ENCODE measurements at regions not wholly inside any gene's neighbourhood (a gene's known extent, or its start where the extent isn't known, plus 50 kb on each side); places are given as distances from the start of the nearest gene placed in this dataset.

DNA sequence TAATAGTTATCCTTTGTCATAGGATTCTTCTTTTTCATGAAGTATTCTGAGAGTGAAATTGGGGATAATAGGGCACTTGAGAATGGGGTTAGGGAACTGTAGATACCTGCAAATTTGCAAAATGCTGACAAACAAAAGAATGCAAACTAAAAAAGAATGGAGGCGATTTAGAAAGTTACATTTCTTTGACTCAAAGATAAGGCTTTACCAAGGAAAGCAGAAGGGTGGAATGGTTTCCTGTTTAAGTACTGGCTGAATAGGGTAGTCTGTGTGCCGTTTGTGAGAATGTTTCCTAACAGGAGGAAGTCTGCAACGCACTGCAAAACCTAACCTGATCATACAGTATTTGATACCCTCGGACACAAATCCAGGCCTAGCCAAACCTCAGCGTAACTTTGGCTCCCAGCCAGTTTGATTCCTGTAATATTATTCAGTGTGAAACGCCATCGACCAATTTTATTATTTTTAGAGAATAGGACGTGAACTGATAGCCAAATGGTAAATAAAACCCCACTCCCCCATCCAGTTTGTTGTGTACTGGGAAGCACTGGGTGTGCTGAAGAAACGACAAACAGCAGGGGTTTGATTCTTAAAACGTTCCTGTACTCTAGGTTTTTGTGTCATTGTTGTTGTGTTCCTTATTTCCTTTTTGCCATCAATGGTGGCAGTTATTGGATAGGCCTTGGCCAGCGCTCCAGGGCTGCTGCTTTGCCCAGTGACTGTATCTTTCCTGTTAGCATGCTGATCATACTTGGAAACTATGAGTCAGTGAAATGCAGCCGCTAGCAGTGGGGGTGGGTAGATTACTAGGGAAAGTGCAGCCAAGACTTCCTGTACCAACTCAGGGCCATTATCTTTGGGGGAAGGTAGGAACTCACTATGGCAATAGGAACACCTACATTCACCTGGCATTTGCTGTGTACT lies 148.0 kb upstream of the TBL1XR1 start (continued):
- TF ChIP-seq, protein P1, sequence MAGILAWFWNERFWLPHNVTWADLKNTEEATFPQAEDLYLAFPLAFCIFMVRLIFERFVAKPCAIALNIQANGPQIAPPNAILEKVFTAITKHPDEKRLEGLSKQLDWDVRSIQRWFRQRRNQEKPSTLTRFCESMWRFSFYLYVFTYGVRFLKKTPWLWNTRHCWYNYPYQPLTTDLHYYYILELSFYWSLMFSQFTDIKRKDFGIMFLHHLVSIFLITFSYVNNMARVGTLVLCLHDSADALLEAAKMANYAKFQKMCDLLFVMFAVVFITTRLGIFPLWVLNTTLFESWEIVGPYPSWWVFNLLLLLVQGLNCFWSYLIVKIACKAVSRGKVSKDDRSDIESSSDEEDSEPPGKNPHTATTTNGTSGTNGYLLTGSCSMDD (CRISPR knock-in tag; IDR thresholded peaks at IDR 0.05) = no peak

DNA sequence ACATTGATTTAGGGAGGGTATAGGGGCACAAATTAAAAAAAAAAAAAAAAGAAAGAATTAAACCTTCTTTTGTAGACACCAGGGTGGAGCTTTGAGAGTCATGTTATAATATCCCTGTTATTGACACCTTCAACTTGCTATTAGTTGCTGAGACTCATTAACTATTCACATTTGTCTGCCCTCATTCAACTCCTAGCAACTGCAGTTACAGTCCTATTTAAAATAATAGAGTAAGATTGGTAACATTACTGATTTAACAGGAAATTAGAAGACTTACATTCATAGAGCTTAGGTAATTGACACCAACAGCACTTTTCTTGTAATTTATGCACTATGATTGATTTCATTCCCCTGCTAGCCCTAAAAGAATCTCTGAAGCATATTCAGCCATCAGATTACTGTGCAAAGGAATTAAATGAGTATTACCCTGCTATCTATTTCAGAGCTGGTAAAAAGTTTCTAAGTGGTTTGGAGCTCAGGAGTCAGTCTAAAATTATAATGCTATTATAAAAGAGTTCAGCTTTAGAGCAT lies 148.8 kb upstream of the TBL1XR1 start:
- H3K27ac ChIP-seq (ENCODE audit: extremely low read length, insufficient read depth, low read length) = peak overlapping the region; percentile 33
- in situ Hi-C loops (cut with HindIII; ENCODE audit: extremely low pct_ligation_motif_present, low pct_unique_long_range_greater_than_20kb) = no loop called here
- no peaks in the 10 kb centered on the region for H3K79me2 ChIP-seq (ENCODE audit: insufficient read depth, low read length)
- peak overlapping the region; percentile 25; the same call in 1 of the 2 replicates for H3K4me2 ChIP-seq (ENCODE audit: low read depth, low read length)
- no peaks in the 10 kb centered on the region for H3K36me3 ChIP-seq (replicated peaks in 1 of 2; ENCODE audit: control insufficient read depth in 1 of 2, insufficient read depth in 2 of 2, low read length in 2 of 2)
- H3K9ac ChIP-seq (ENCODE audit: insufficient read depth, low read depth, low read length) = no peak overlapping the region
- intact Hi-C loops (cut with micrococcal nuclease; ENCODE audit: unreplicated experiment) = loop anchor here (1.0 kb wide), 1 partner anchor 13 kb away; no protein-coding TSS in a partner anchor
- FAIRE-seq (no peak), DNase-seq (ENCODE audit: low spot score) (no peak), ATAC-seq (no peak)
- CTCF ChIA-PET (ENCODE audit: low intra/inter-chr PET ratio, low total read pairs) = no interaction called here
- no peaks in the 10 kb centered on the region for H3K27me3 ChIP-seq (ENCODE audit: control insufficient read depth in 1 of 2, insufficient read depth in 2 of 2, low read length in 2 of 2)
- no peak overlapping the region for H2AFZ ChIP-seq (ENCODE audit: low read length)
- BruUV-seq (replicated peaks) = no TSS peak
- POLR2A ChIA-PET = interaction anchor here (1.2 kb wide), 1 partner anchor 13 kb away, joined by 14 read pairs; no protein-coding TSS in a partner anchor
- no peaks in the 10 kb centered on the region for H3K9me3 ChIP-seq (ENCODE audit: low read length)
- TF ChIP-seq RFX3 (CRISPR knock-in tag; IDR thresholded peaks at IDR 0.05) = no peak
- TF ChIP-seq, protein P2, sequence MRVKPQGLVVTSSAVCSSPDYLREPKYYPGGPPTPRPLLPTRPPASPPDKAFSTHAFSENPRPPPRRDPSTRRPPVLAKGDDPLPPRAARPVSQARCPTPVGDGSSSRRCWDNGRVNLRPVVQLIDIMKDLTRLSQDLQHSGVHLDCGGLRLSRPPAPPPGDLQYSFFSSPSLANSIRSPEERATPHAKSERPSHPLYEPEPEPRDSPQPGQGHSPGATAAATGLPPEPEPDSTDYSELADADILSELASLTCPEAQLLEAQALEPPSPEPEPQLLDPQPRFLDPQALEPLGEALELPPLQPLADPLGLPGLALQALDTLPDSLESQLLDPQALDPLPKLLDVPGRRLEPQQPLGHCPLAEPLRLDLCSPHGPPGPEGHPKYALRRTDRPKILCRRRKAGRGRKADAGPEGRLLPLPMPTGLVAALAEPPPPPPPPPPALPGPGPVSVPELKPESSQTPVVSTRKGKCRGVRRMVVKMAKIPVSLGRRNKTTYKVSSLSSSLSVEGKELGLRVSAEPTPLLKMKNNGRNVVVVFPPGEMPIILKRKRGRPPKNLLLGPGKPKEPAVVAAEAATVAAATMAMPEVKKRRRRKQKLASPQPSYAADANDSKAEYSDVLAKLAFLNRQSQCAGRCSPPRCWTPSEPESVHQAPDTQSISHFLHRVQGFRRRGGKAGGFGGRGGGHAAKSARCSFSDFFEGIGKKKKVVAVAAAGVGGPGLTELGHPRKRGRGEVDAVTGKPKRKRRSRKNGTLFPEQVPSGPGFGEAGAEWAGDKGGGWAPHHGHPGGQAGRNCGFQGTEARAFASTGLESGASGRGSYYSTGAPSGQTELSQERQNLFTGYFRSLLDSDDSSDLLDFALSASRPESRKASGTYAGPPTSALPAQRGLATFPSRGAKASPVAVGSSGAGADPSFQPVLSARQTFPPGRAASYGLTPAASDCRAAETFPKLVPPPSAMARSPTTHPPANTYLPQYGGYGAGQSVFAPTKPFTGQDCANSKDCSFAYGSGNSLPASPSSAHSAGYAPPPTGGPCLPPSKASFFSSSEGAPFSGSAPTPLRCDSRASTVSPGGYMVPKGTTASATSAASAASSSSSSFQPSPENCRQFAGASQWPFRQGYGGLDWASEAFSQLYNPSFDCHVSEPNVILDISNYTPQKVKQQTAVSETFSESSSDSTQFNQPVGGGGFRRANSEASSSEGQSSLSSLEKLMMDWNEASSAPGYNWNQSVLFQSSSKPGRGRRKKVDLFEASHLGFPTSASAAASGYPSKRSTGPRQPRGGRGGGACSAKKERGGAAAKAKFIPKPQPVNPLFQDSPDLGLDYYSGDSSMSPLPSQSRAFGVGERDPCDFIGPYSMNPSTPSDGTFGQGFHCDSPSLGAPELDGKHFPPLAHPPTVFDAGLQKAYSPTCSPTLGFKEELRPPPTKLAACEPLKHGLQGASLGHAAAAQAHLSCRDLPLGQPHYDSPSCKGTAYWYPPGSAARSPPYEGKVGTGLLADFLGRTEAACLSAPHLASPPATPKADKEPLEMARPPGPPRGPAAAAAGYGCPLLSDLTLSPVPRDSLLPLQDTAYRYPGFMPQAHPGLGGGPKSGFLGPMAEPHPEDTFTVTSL (CRISPR knock-in tag; IDR thresholded peaks at IDR 0.05; ENCODE audit: borderline replicate concordance) = 0 out of 2 replicates have a peak, but pooled peaks have one; percentile 11
- TF ChIP-seq NFE2L2 (IDR thresholded peaks at IDR 0.05; ENCODE audit: low read length) = no peak
- TF ChIP-seq TCF12 (IDR thresholded peaks at IDR 0.05) = no peak
- TF ChIP-seq TCF12 (CRISPR knock-in tag; IDR thresholded peaks at IDR 0.05) = no peak
- TF ChIP-seq, protein P3, sequence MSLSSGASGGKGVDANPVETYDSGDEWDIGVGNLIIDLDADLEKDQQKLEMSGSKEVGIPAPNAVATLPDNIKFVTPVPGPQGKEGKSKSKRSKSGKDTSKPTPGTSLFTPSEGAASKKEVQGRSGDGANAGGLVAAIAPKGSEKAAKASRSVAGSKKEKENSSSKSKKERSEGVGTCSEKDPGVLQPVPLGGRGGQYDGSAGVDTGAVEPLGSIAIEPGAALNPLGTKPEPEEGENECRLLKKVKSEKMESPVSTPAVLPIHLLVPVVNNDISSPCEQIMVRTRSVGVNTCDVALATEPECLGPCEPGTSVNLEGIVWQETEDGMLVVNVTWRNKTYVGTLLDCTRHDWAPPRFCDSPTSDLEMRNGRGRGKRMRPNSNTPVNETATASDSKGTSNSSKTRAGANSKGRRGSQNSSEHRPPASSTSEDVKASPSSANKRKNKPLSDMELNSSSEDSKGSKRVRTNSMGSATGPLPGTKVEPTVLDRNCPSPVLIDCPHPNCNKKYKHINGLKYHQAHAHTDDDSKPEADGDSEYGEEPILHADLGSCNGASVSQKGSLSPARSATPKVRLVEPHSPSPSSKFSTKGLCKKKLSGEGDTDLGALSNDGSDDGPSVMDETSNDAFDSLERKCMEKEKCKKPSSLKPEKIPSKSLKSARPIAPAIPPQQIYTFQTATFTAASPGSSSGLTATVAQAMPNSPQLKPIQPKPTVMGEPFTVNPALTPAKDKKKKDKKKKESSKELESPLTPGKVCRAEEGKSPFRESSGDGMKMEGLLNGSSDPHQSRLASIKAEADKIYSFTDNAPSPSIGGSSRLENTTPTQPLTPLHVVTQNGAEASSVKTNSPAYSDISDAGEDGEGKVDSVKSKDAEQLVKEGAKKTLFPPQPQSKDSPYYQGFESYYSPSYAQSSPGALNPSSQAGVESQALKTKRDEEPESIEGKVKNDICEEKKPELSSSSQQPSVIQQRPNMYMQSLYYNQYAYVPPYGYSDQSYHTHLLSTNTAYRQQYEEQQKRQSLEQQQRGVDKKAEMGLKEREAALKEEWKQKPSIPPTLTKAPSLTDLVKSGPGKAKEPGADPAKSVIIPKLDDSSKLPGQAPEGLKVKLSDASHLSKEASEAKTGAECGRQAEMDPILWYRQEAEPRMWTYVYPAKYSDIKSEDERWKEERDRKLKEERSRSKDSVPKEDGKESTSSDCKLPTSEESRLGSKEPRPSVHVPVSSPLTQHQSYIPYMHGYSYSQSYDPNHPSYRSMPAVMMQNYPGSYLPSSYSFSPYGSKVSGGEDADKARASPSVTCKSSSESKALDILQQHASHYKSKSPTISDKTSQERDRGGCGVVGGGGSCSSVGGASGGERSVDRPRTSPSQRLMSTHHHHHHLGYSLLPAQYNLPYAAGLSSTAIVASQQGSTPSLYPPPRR (CRISPR knock-in tag; IDR thresholded peaks at IDR 0.05; ENCODE audit: borderline replicate concordance) = 0 out of 2 replicates have a peak, but pooled peaks have one; percentile 7
- H4K20me1 ChIP-seq (ENCODE audit: insufficient read depth, low read length) = no peaks in the 10 kb centered on the region
- no peak overlapping the region for H3K4me3 ChIP-seq (replicated peaks in 1 of 3; ENCODE audit: insufficient read depth in 1 of 3, low read depth in 2 of 3, low read length in 3 of 3)
- peaks cover 44% of the 10 kb centered on the region for H3K4me1 ChIP-seq (ENCODE audit: insufficient read depth, low read length)
